HEK293 (cell line): ENCODE measurements at regions not wholly inside any gene's neighbourhood (a gene's known extent, or its start where the extent isn't known, plus 50 kb on each side); places are given as distances from the start of the nearest gene placed in this dataset.

Source experiments
- TF ChIP-seq, protein P1 (sequence below): fragments of 450-650 bp; formaldehyde crosslinking; IDR thresholded peaks from 2 replicates; pipeline ENCODE4 v1.5.1; 2016; ENCODE audit warnings: missing biosample characterization, missing genetic modification characterization
- TF ChIP-seq, protein P2 (sequence below): fragments of 450-650 bp; formaldehyde crosslinking; IDR thresholded peaks from 2 replicates; pipeline ENCODE4 v1.5.1; 2017; ENCODE audit warnings: missing biosample characterization, missing genetic modification characterization
- TF ChIP-seq, protein P3 (sequence below): fragments of 450-650 bp; formaldehyde crosslinking; IDR thresholded peaks from 2 replicates; pipeline ENCODE4 v1.5.1; 2016; ENCODE audit warnings: missing biosample characterization, missing genetic modification characterization

DNA sequence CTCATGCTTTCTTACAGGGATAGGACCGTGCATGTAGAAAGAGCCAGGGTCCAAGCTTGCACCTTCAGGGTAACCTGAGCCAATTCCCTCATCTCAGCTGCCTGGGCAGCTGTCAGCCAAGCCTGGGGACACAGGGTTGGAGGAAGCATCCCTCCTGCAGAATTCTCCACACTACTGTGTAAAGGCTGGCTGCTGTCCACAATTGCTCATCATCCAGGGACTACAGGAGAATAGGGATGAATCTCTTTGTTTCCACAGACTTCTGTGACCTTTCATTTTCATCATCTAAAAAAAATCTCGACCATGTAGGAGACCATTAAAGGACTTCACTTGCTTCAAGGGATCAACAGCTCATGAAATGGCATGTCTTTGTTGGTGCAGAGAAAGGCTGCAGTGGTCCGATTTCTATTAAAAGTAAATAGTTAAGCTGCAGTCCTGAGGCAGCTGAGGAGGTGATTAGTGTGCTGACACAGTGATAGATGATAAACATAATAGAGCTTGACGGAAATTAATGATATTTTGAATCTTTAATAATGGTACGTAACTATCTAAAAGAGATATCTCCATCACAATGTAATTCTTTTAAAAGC, 74.4 kb upstream of the COPS8 start:
- TF ChIP-seq, protein P1, sequence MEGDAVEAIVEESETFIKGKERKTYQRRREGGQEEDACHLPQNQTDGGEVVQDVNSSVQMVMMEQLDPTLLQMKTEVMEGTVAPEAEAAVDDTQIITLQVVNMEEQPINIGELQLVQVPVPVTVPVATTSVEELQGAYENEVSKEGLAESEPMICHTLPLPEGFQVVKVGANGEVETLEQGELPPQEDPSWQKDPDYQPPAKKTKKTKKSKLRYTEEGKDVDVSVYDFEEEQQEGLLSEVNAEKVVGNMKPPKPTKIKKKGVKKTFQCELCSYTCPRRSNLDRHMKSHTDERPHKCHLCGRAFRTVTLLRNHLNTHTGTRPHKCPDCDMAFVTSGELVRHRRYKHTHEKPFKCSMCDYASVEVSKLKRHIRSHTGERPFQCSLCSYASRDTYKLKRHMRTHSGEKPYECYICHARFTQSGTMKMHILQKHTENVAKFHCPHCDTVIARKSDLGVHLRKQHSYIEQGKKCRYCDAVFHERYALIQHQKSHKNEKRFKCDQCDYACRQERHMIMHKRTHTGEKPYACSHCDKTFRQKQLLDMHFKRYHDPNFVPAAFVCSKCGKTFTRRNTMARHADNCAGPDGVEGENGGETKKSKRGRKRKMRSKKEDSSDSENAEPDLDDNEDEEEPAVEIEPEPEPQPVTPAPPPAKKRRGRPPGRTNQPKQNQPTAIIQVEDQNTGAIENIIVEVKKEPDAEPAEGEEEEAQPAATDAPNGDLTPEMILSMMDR = no peak
- TF ChIP-seq, protein P2, sequence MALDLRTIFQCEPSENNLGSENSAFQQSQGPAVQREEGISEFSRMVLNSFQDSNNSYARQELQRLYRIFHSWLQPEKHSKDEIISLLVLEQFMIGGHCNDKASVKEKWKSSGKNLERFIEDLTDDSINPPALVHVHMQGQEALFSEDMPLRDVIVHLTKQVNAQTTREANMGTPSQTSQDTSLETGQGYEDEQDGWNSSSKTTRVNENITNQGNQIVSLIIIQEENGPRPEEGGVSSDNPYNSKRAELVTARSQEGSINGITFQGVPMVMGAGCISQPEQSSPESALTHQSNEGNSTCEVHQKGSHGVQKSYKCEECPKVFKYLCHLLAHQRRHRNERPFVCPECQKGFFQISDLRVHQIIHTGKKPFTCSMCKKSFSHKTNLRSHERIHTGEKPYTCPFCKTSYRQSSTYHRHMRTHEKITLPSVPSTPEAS = no peak
- TF ChIP-seq, protein P3, sequence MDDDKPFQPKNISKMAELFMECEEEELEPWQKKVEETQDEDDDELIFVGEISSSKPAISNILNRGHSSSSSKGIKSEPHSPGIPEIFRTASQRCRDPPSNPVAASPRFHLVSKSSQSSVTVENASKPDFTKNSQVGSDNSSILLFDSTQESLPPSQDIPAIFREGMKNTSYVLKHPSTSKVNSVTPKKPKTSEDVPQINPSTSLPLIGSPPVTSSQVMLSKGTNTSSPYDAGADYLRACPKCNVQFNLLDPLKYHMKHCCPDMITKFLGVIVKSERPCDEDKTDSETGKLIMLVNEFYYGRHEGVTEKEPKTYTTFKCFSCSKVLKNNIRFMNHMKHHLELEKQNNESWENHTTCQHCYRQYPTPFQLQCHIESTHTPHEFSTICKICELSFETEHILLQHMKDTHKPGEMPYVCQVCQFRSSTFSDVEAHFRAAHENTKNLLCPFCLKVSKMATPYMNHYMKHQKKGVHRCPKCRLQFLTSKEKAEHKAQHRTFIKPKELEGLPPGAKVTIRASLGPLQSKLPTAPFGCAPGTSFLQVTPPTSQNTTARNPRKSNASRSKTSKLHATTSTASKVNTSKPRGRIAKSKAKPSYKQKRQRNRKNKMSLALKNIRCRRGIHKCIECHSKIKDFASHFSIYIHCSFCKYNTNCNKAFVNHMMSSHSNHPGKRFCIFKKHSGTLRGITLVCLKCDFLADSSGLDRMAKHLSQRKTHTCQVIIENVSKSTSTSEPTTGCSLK (tag by site-specific recombination) = no peak
